Liver (tissue), 7 donors: ENCODE measurements at regions not wholly inside any gene's neighbourhood (a gene's known extent, or its start where the extent isn't known, plus 50 kb on each side); places are given as distances from the start of the nearest gene placed in this dataset.
"Not testable (repeated sequence)": the region's sequence is repeated elsewhere in the genome, so short reads cannot be mapped to it uniquely, and the experiment has no call there.

Source experiments
- DNase-seq: peaks from one replicate; pipeline ENCODE4 v3.0.0-alpha.2; 2017; ENCODE audit warnings: low spot score
- H3K27ac ChIP-seq, 2 donors: one replicate each; pipeline ENCODE4 v1.7.0; 2013; ENCODE audit warnings: inconsistent platforms in 2 of 2, low read length in 2 of 2, control low read depth in 1 of 2, low read depth in 1 of 2, mild to moderate bottlenecking in 1 of 2
- H3K27me3 ChIP-seq, 4 donors: one replicate each; pipeline versions ENCODE4 v1.6.1 to v1.7.0; 2013; ENCODE audit warnings: low read length in 3 of 4, inconsistent platforms in 1 of 4, mild to moderate bottlenecking in 1 of 4, moderate library complexity in 1 of 4; ENCODE audit not compliant: control insufficient read depth in 4 of 4, insufficient read depth in 4 of 4
- H3K36me3 ChIP-seq, 4 donors: one replicate each; pipeline versions ENCODE4 v1.6.1 to v1.7.0; 2013; ENCODE audit warnings: low read length in 3 of 4, mild to moderate bottlenecking in 3 of 4, low read depth in 1 of 4, moderate library complexity in 1 of 4; ENCODE audit not compliant: control insufficient read depth in 4 of 4, insufficient read depth in 3 of 4
- H3K4me1 ChIP-seq, 4 donors: one replicate each; pipeline versions ENCODE4 v1.6.1 to v1.7.0; 2013; ENCODE audit warnings: low read length in 3 of 4, mild to moderate bottlenecking in 3 of 4, moderate library complexity in 1 of 4; ENCODE audit not compliant: control insufficient read depth in 4 of 4, insufficient read depth in 4 of 4
- H3K4me3 ChIP-seq, 3 donors: one replicate each; pipeline versions ENCODE4 v1.6.1 to v1.7.0; 2013; ENCODE audit warnings: low read length in 3 of 3, control low read depth in 1 of 3, low read depth in 1 of 3, mild to moderate bottlenecking in 1 of 3
- H3K9ac ChIP-seq, 2 donors: one replicate each; pipeline ENCODE4 v1.7.0; 2013; ENCODE audit warnings: low read length in 2 of 2, mild to moderate bottlenecking in 2 of 2, moderate library complexity in 2 of 2, control low read depth in 1 of 2, low read depth in 1 of 2
- H3K9me3 ChIP-seq, 4 donors: one replicate each; pipeline versions ENCODE4 v1.6.1 to v1.7.0; 2013; ENCODE audit warnings: low read length in 3 of 4; ENCODE audit not compliant: control insufficient read depth in 4 of 4
- EGR1 ChIP-seq, 2 donors: IDR thresholded peaks; 2 replicates each; pipeline ENCODE4 v1.6.1; 2016 to 2018; ENCODE audit warnings: antibody characterized with exemption in 2 of 2, low read depth in 2 of 2
- FOXA1 ChIP-seq: IDR thresholded peaks from 2 replicates; pipeline ENCODE4 v1.6.1; 2016; ENCODE audit warnings: antibody characterized with exemption
- FOXA2 ChIP-seq: IDR thresholded peaks from 2 replicates; pipeline ENCODE4 v1.6.1; 2016; ENCODE audit warnings: antibody characterized with exemption
- GABPA ChIP-seq, 2 donors: IDR thresholded peaks in 1 of 2; conservative IDR thresholded peaks in 1 of 2; 2 replicates each; pipeline ENCODE4 v1.6.1; 2016; ENCODE audit warnings: antibody characterized with exemption in 2 of 2, mild to moderate bottlenecking in 1 of 2, moderate library complexity in 1 of 2
- HNF4A ChIP-seq, 2 donors: conservative IDR thresholded peaks; 2 replicates each; pipeline ENCODE4 v1.6.1; 2016; ENCODE audit warnings: antibody characterized with exemption in 2 of 2, mild to moderate bottlenecking in 2 of 2
- HNF4G ChIP-seq: IDR thresholded peaks from 2 replicates; pipeline ENCODE4 v1.6.1; 2016; ENCODE audit warnings: antibody characterized with exemption
- JUND ChIP-seq, 2 donors: IDR thresholded peaks; 2 replicates each; pipeline ENCODE4 v1.6.1; 2016; ENCODE audit warnings: antibody characterized with exemption in 2 of 2
- NR2F2 ChIP-seq: IDR thresholded peaks from 2 replicates; pipeline ENCODE4 v1.6.1; 2016; ENCODE audit warnings: antibody characterized with exemption
- RAD21 ChIP-seq, 2 donors: IDR thresholded peaks; 2 replicates each; pipeline ENCODE4 v1.6.1; 2016; ENCODE audit warnings: antibody characterized with exemption in 2 of 2, mild to moderate bottlenecking in 2 of 2
- REST ChIP-seq: IDR thresholded peaks from 2 replicates; pipeline ENCODE4 v1.6.1; 2016; ENCODE audit warnings: antibody characterized with exemption, mild to moderate bottlenecking
- RXRA ChIP-seq, 2 donors: IDR thresholded peaks; 2 replicates each; pipeline ENCODE4 v1.6.1; 2017 to 2018; ENCODE audit warnings: antibody characterized with exemption in 2 of 2, mild to moderate bottlenecking in 1 of 2
- SP1 ChIP-seq: IDR thresholded peaks from 2 replicates; pipeline ENCODE4 v1.6.1; 2018; ENCODE audit warnings: antibody characterized with exemption, mild to moderate bottlenecking
- YY1 ChIP-seq: IDR thresholded peaks from 2 replicates; pipeline ENCODE4 v1.6.1; 2016; ENCODE audit warnings: antibody characterized with exemption, mild to moderate bottlenecking
- ZBTB33 ChIP-seq: IDR thresholded peaks from 2 replicates; pipeline ENCODE4 v1.6.1; 2016; ENCODE audit warnings: antibody characterized with exemption
- WGBS: extraction: QIAGEN DNeasy Blood & Tissue Kit; methylation state at CpG from one replicate; pipeline ENCODE4 v1.1.7; 2013; 5-methylcytosine and 5-hydroxymethylcytosine counted together
- donor health status: healthy.
- donor health status: healthy.
- donor health status: healthy.
- donor health status: healthy.

GRCh38 chr6:40661726-40662125, 74.6 kb upstream of the LRFN2 start:
- no peak for DNase-seq
- H3K4me1 ChIP-seq: no peaks in the 10 kb centered on the region
- H3K27ac ChIP-seq: no peak overlapping the region
- no peaks in the 10 kb centered on the region for H3K36me3 ChIP-seq
- peaks cover 2 to 23% (median 13%) of the 10 kb centered on the region in 4 donors for H3K9me3 ChIP-seq
- TF ChIP-seq ZBTB33: no peak
- no peak for TF ChIP-seq SP1
- no peak for TF ChIP-seq HNF4G
- TF ChIP-seq RXRA (IDR thresholded peaks at IDR 0.05): no peak
- no peak for TF ChIP-seq FOXA1
- no peak for TF ChIP-seq EGR1 (IDR thresholded peaks at IDR 0.05; ENCODE audit: low read depth in 2 of 2)
- TF ChIP-seq JUND (IDR thresholded peaks at IDR 0.05): no peak
- 85% methylated on average over 2 of the region's 2 CpGs for WGBS
- no peak overlapping the region for H3K9ac ChIP-seq
- H3K27me3 ChIP-seq: no peaks in the 10 kb centered on the region
- no peak overlapping the region for H3K4me3 ChIP-seq

- H3K9ac ChIP-seq, H3K36me3 ChIP-seq, H3K9me3 ChIP-seq, H3K27me3 ChIP-seq, H3K4me3 ChIP-seq, H3K27ac ChIP-seq, DNase-seq, H3K4me1 ChIP-seq: not testable (repeated sequence)
- WGBS: 92% methylated on average over 5 of the region's 5 CpGs
These were observed 69.6 kb upstream of the LRFN2 start for GRCh38 chr6:40656772-40657171.

GRCh38 chr6:40654828-40655227, 67.7 kb upstream of the LRFN2 start:
- H3K27ac ChIP-seq: no peak overlapping the region
- no peak overlapping the region for H3K9ac ChIP-seq
- H3K9me3 ChIP-seq: no peaks in the 10 kb centered on the region
- 90% methylated on average over 1 of the region's 1 CpG for WGBS
- TF ChIP-seq REST (no peak), GABPA (IDR thresholded peaks at IDR 0.05 in 1 of 2, conservative IDR thresholded peaks at IDR 0.05 in 1 of 2) (no peak), HNF4A (conservative IDR thresholded peaks at IDR 0.05) (no peak), RXRA (IDR thresholded peaks at IDR 0.05) (no peak), RAD21 (IDR thresholded peaks at IDR 0.05) (no peak), FOXA1 (no peak), NR2F2 (no peak), YY1 (no peak), SP1 (no peak), EGR1 (IDR thresholded peaks at IDR 0.05; ENCODE audit: low read depth in 2 of 2) (no peak), FOXA2 (no peak)
- H3K4me3 ChIP-seq: no peak overlapping the region
- H3K27me3 ChIP-seq: peaks cover 0 to 5% (median 2%) of the 10 kb centered on the region in 4 donors
- H3K4me1 ChIP-seq: no peaks in the 10 kb centered on the region
- no peak for DNase-seq
- no peaks in the 10 kb centered on the region for H3K36me3 ChIP-seq
